ENCODE measurements at regions not wholly inside any gene's neighbourhood (a gene's known extent, or its start where the extent isn't known, plus 50 kb on each side); places are given as distances from the start of the nearest gene placed in this dataset.

GRCh38 chr9:115520646-115521045 is 402.7 kb upstream of the TNC start:
- TF ChIP-seq, protein P1, sequence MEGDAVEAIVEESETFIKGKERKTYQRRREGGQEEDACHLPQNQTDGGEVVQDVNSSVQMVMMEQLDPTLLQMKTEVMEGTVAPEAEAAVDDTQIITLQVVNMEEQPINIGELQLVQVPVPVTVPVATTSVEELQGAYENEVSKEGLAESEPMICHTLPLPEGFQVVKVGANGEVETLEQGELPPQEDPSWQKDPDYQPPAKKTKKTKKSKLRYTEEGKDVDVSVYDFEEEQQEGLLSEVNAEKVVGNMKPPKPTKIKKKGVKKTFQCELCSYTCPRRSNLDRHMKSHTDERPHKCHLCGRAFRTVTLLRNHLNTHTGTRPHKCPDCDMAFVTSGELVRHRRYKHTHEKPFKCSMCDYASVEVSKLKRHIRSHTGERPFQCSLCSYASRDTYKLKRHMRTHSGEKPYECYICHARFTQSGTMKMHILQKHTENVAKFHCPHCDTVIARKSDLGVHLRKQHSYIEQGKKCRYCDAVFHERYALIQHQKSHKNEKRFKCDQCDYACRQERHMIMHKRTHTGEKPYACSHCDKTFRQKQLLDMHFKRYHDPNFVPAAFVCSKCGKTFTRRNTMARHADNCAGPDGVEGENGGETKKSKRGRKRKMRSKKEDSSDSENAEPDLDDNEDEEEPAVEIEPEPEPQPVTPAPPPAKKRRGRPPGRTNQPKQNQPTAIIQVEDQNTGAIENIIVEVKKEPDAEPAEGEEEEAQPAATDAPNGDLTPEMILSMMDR (IDR thresholded peaks at IDR 0.05): no peak
- TF ChIP-seq YY1 (IDR thresholded peaks at IDR 0.05; ENCODE audit: low read depth) (no peak), GATA2 (CRISPR knock-in tag; IDR thresholded peaks at IDR 0.05) (no peak), POLR2AphosphoS5 (IDR thresholded peaks at IDR 0.05; ENCODE audit: low read depth, low read length) (no peak)
- TF ChIP-seq, protein P2, sequence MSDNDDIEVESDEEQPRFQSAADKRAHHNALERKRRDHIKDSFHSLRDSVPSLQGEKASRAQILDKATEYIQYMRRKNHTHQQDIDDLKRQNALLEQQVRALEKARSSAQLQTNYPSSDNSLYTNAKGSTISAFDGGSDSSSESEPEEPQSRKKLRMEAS (IDR thresholded peaks at IDR 0.05; ENCODE audit: low read depth): no peak

Data from SK-N-SH (cell line).